GM19240 (cell line): ENCODE measurements at regions not wholly inside any gene's neighbourhood (a gene's known extent, or its start where the extent isn't known, plus 50 kb on each side); places are given as distances from the start of the nearest gene placed in this dataset.

Source experiments
- DNase-seq: peaks from one replicate; pipeline ENCODE4 v3.0.0; 2011; ENCODE audit warnings: low spot score; ENCODE audit not compliant: insufficient read length

GRCh38 chr4:180827232-180828009, 1415.8 kb upstream of the TENM3 start:
- DNase-seq: no peak

GRCh38 chr4:180828455-180829018, 1414.7 kb upstream of the TENM3 start:
- no peak for DNase-seq

- DNase-seq: no peak
Observed at GRCh38 chr4:180832073-180832472, 1411.1 kb upstream of the TENM3 start.

GRCh38 chr4:180840142-180840541, 1403.1 kb upstream of the TENM3 start:
- no peak for DNase-seq

GRCh38 chr4:180850318-180850940, 1392.8 kb upstream of the TENM3 start:
- no peak for DNase-seq

GRCh38 chr4:180852738-180853137, 1390.5 kb upstream of the TENM3 start:
- no peak for DNase-seq

- DNase-seq: no peak
Observed at GRCh38 chr4:180855184-180855583, 1388.0 kb upstream of the TENM3 start.

GRCh38 chr4:180860089-180860720, 1383.0 kb upstream of the TENM3 start:
- DNase-seq: no peak

- DNase-seq: no peak
Observed at GRCh38 chr4:180861651-180862050, 1381.6 kb upstream of the TENM3 start.

GRCh38 chr4:180866933-180867643, 1376.1 kb upstream of the TENM3 start:
- DNase-seq: no peak

GRCh38 chr4:180870623-180871022, 1372.6 kb upstream of the TENM3 start:
- no peak for DNase-seq

- DNase-seq: no peak
Observed at GRCh38 chr4:180898305-180898704, 1344.9 kb upstream of the TENM3 start.

- no peak for DNase-seq
Observed at GRCh38 chr4:180900781-180901180, 1342.4 kb upstream of the TENM3 start.

GRCh38 chr4:180909279-180909678, 1333.9 kb upstream of the TENM3 start:
- no peak for DNase-seq

- no peak for DNase-seq
Observed at GRCh38 chr4:180913750-180914149, 1329.5 kb upstream of the TENM3 start.

GRCh38 chr4:180923486-180923885, 1319.7 kb upstream of the TENM3 start:
- no peak for DNase-seq

GRCh38 chr4:180925805-180926204, 1317.4 kb upstream of the TENM3 start:
- no peak for DNase-seq

GRCh38 chr4:180926277-180926676, 1316.9 kb upstream of the TENM3 start:
- no peak for DNase-seq

- no peak for DNase-seq
Observed at GRCh38 chr4:180932370-180933001, 1310.7 kb upstream of the TENM3 start.

- no peak for DNase-seq
Observed at GRCh38 chr4:180937083-180937482, 1306.1 kb upstream of the TENM3 start.

- DNase-seq: no peak
Observed at GRCh38 chr4:180940680-180941079, 1302.5 kb upstream of the TENM3 start.
